HepG2 (cell line): ENCODE measurements at regions not wholly inside any gene's neighbourhood (a gene's known extent, or its start where the extent isn't known, plus 50 kb on each side); places are given as distances from the start of the nearest gene placed in this dataset.

Experiments used
- BORCS8-MEF2B ChIP-seq: sonication (generic); formaldehyde crosslinking; IDR thresholded peaks from 2 replicates; pipeline ENCODE4 v1.8.0; 2022; ENCODE audit warnings: mild to moderate bottlenecking, missing genetic modification reagents
- FOXA1 ChIP-seq, 2 experiments: fragments of 450-650 bp in 1 of 2; sonication (generic) in 1 of 2; formaldehyde crosslinking in 1 of 2; IDR thresholded peaks; 2 replicates each; pipeline versions ENCODE4 v1.4.0 to v1.6.1; 2016 to 2020; ENCODE audit warnings: missing genetic modification reagents in 1 of 2
- FOXO1 ChIP-seq: sonication (generic); formaldehyde crosslinking; IDR thresholded peaks from 2 replicates; pipeline ENCODE4 v1.4.0; 2020; ENCODE audit warnings: missing genetic modification reagents
- GABPA ChIP-seq, 2 experiments: IDR thresholded peaks; 2 replicates each; pipeline ENCODE4 v1.6.1; 2011 to 2016; ENCODE audit warnings: low read depth in 2 of 2, low read length in 1 of 2, missing biosample characterization in 1 of 2, missing genetic modification characterization in 1 of 2
- KMT2B ChIP-seq: IDR thresholded peaks from 2 replicates; pipeline ENCODE4 v1.6.1; 2016; ENCODE audit warnings: missing genetic modification reagents, missing compliant biosample characterization
- NCOR1 ChIP-seq: fragments of 200-600 bp; sonication (generic); IDR thresholded peaks from 2 replicates; pipeline ENCODE4 v1.7.0; 2017; ENCODE audit warnings: antibody characterized with exemption, low read length, borderline replicate concordance
- ONECUT2 ChIP-seq: sonication (generic); formaldehyde crosslinking; IDR thresholded peaks from 2 replicates; pipeline ENCODE4 v1.4.0; 2020; ENCODE audit warnings: missing genetic modification reagents
- PRMT3 ChIP-seq: sonication (generic); formaldehyde crosslinking; IDR thresholded peaks from 2 replicates; pipeline ENCODE4 v1.8.1; 2022; ENCODE audit warnings: low read depth, mild to moderate bottlenecking, moderate library complexity, missing genetic modification reagents, borderline replicate concordance
- SMC3 ChIP-seq: IDR thresholded peaks from 2 replicates; pipeline ENCODE4 v1.6.1; 2011; ENCODE audit warnings: low read length, improper control_type of control experiment
- SNAPC2 ChIP-seq: sonication (generic); formaldehyde crosslinking; IDR thresholded peaks from 2 replicates; pipeline ENCODE4 v1.8.1; 2022; ENCODE audit warnings: mild to moderate bottlenecking, missing genetic modification reagents
- ZBTB39 ChIP-seq: sonication (generic); formaldehyde crosslinking; IDR thresholded peaks from 2 replicates; pipeline ENCODE4 v1.5.0; 2020; ENCODE audit warnings: missing genetic modification reagents
- ZBTB49 ChIP-seq: sonication (generic); formaldehyde crosslinking; IDR thresholded peaks from 2 replicates; pipeline ENCODE4 v1.4.0; 2020; ENCODE audit warnings: missing genetic modification reagents, borderline replicate concordance
- ZMYM4 ChIP-seq: sonication (generic); formaldehyde crosslinking; IDR thresholded peaks from 2 replicates; pipeline ENCODE4 v1.8.1; 2023; ENCODE audit warnings: mild to moderate bottlenecking, missing genetic modification reagents
- ZNF230 ChIP-seq: sonication (generic); formaldehyde crosslinking; IDR thresholded peaks from 2 replicates; pipeline ENCODE4 v1.4.0; 2020; ENCODE audit warnings: mild to moderate bottlenecking, missing genetic modification reagents
- ZNF34 ChIP-seq: sonication (generic); formaldehyde crosslinking; IDR thresholded peaks from 2 replicates; pipeline ENCODE4 v1.4.0; 2020; ENCODE audit warnings: mild to moderate bottlenecking, missing genetic modification reagents, borderline replicate concordance
- ZNF703 ChIP-seq: sonication (generic); formaldehyde crosslinking; IDR thresholded peaks from 2 replicates; pipeline ENCODE4 v1.5.1; 2020; ENCODE audit warnings: missing genetic modification reagents, mild to moderate bottlenecking, moderate library complexity, borderline replicate concordance
- ZNF883 ChIP-seq: sonication (generic); formaldehyde crosslinking; IDR thresholded peaks from 2 replicates; pipeline ENCODE4 v1.5.1; 2020; ENCODE audit warnings: mild to moderate bottlenecking, missing genetic modification reagents; ENCODE audit errors: not compliant biosample characterization

- TF ChIP-seq ZBTB39 (CRISPR knock-in tag): no peak
- TF ChIP-seq ZBTB49 (CRISPR knock-in tag): no peak
- no peak for TF ChIP-seq FOXO1 (CRISPR knock-in tag)
- TF ChIP-seq KMT2B: no peak
- TF ChIP-seq ZNF34: no peak
- 0 out of 2 replicates have a peak, but pooled peaks have one; percentile 45 for TF ChIP-seq ONECUT2 (CRISPR knock-in tag)
- TF ChIP-seq PRMT3 (CRISPR knock-in tag): no peak
- no peak for TF ChIP-seq ZNF703 (CRISPR knock-in tag)
- no peak for TF ChIP-seq GABPA (IDR thresholded peaks at IDR 0.05; ENCODE audit: low read depth, low read length)
- no peak for TF ChIP-seq GABPA (CRISPR knock-in tag; IDR thresholded peaks at IDR 0.05; ENCODE audit: low read depth)
- peak; percentile 35; the same call in 1 of the 2 replicates for TF ChIP-seq SMC3
- TF ChIP-seq BORCS8-MEF2B: no peak
- TF ChIP-seq SNAPC2 (CRISPR knock-in tag): no peak
- no peak for TF ChIP-seq FOXA1 (IDR thresholded peaks at IDR 0.05)
- no peak for TF ChIP-seq FOXA1 (CRISPR knock-in tag; IDR thresholded peaks at IDR 0.05)
- TF ChIP-seq ZNF883 (CRISPR knock-in tag): no peak
- TF ChIP-seq ZNF230 (CRISPR knock-in tag): no peak
- TF ChIP-seq NCOR1: no peak
- no peak for TF ChIP-seq ZMYM4 (CRISPR knock-in tag)
Observed at GRCh38 chr7:113289140-113289740, 170.9 kb upstream of the SMIM30 start (continued).
